ENCODE measurements at regions not wholly inside any gene's neighbourhood (a gene's known extent, or its start where the extent isn't known, plus 50 kb on each side); places are given as distances from the start of the nearest gene placed in this dataset.

DNA sequence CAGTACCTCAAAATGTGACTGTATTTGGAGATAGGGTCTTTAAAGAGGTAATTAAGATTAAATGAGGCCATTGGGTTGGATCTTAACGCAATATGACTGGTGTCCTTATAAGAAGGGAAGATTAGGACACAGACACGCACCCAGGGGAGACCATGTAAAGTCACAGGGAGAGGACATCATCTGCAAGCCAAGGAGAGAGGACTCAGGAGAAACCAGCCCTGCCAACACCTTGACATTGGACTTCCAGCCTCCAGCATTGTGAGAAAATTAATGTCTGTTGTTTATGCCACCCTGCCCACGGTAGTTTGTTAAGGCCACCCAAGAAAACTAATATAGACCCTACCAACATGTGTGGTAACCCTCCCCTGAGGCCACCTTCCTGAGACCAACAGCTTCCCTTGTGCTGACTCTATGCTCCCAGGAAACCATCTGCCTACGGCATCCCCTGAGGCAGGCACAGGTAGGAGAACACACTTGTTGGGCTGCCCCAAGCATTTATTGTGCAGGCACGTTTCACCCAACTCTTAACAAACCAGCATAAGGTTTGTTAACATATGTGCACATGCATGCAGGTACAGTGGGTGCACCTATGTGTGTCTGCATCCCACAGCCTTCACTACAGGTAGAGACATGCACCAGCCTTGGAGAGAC, 161.5 kb upstream of the AGAP1 start:
- Mint-ChIP-seq H3K27ac (no peak overlapping the region), H3K4me3 (no peak overlapping the region), H3K27me3 (peaks cover 36% of the 10 kb centered on the region), H3K36me3 (ENCODE audit: low read depth) (peaks cover 3% of the 10 kb centered on the region), H3K4me1 (no peaks in the 10 kb centered on the region)
- no peaks in the 10 kb centered on the region for H3K9me3 ChIP-seq (ENCODE audit: control insufficient read depth, low read length, poor library complexity, severe bottlenecking)
- ATAC-seq (no peak), DNase-seq (no peak)

DNA sequence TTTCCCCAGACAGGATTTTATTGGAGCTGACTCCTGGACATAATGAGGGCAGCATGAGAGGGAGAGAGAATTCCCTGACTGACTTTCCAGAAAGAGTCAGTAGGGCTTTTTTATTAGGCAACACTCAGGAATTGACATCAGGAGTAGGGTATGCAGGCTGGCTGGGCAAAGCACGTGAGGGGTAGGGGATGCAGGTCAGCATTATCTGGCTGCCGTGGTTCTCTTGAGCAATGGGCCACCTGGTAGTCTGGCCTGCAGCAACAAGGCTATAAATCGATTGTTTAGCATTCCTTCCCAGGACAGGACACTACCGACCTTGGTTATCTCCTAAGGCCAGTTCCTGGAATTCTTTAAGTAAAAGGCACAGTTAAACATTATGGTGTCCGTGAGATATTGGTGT, 160.8 kb upstream of the AGAP1 start:
- Mint-ChIP-seq H3K4me3 (no peak overlapping the region), H3K4me1 (no peaks in the 10 kb centered on the region), H3K36me3 (ENCODE audit: low read depth) (peaks cover 3% of the 10 kb centered on the region), H3K27me3 (peaks cover 31% of the 10 kb centered on the region), H3K27ac (no peak overlapping the region)
- H3K9me3 ChIP-seq (ENCODE audit: control insufficient read depth, low read length, poor library complexity, severe bottlenecking), result no peaks in the 10 kb centered on the region
- DNase-seq, result no peak
- no peak for ATAC-seq

DNA sequence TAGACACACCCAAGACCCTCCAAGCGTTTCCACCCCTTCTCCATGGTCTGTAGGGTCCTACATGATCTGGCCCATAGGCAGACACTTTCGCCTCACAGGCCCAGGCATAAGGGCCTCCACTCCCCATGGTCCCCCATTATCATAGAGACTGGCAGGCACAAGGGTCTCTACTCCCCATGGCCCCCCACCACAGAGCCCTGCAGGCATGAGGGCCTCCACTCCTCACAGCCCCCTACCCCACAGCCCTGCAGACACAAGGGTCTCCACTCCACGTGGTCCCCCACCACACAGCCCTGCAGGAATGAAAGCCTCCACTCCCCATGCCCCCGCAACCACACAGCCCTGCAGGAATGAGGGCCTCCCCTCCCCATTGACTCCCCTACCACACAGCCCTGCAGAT, 159.7 kb upstream of the AGAP1 start:
- no peak for DNase-seq
- no peaks in the 10 kb centered on the region for H3K9me3 ChIP-seq (ENCODE audit: control insufficient read depth, low read length, poor library complexity, severe bottlenecking)
- peaks cover 26% of the 10 kb centered on the region for H3K27me3 Mint-ChIP-seq
- no peak overlapping the region for H3K27ac Mint-ChIP-seq
- no peaks in the 10 kb centered on the region for H3K4me1 Mint-ChIP-seq
- ATAC-seq, result no peak
- peaks cover 3% of the 10 kb centered on the region for H3K36me3 Mint-ChIP-seq (ENCODE audit: low read depth)
- H3K4me3 Mint-ChIP-seq, result no peak overlapping the region

DNA sequence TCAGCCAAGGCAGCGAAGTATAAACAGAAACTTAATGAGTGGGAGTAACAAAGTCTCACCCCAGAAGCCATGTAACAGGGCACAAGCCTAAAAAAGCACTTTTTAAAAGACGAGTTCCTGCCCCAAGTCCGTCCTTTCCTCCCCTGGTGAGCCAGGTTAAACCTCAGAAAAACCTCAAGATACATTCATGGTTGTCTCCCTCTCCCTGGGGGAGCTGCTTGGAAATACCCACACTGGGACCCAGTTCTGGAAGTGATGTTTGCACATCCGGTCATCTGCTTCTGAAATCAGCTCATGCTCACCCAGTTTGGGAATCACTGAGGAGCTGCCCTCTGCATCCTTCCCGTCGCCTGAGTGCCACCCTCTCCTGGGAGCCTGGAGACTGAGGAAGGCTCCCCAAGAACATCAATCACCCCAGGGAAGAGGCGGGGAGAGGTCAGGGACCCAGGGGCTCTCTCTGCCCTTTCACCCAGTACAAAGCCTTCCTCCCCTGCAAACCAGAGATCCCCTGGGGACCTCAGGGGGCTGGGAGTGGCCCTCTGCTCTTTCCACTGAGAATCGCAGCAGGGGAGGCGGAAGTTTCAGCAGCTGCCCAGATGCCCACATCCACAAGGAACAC, 150.6 kb upstream of the AGAP1 start:
- no peak overlapping the region for H3K4me3 Mint-ChIP-seq

DNA sequence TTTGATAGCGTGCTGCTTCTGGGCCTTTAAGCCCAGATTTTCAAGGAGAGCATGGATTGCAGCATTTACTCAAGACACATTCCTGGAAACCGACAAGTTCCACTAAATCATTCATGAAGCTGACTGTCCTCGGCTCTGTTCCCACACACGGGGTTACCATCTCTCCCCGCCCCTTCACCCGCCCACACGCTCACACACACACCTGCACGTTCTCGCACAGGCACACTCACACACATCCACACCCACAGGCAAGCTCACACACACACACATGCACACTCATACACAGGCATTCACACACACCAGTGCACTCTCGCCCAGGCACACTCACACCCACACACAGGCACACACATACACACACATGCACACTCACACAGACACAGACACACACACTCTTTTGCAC, 150.0 kb upstream of the AGAP1 start:
- Mint-ChIP-seq H3K27ac (no peak overlapping the region), H3K27me3 (no peaks in the 10 kb centered on the region), H3K4me1 (no peaks in the 10 kb centered on the region), H3K36me3 (ENCODE audit: low read depth) (no peaks in the 10 kb centered on the region), H3K4me3 (no peak overlapping the region)
- peaks cover 2% of the 10 kb centered on the region for H3K9me3 ChIP-seq (ENCODE audit: control insufficient read depth, low read length, poor library complexity, severe bottlenecking)
- DNase-seq (no peak), ATAC-seq (no peak)

More for the DNA sequence above, 150.6 kb upstream of the AGAP1 start:
- Mint-ChIP-seq H3K27ac (no peak overlapping the region), H3K36me3 (ENCODE audit: low read depth) (no peaks in the 10 kb centered on the region), H3K4me1 (no peaks in the 10 kb centered on the region), H3K27me3 (no peaks in the 10 kb centered on the region)
- no peak for ATAC-seq
- no peak for DNase-seq
- peaks cover 2% of the 10 kb centered on the region for H3K9me3 ChIP-seq (ENCODE audit: control insufficient read depth, low read length, poor library complexity, severe bottlenecking)

DNA sequence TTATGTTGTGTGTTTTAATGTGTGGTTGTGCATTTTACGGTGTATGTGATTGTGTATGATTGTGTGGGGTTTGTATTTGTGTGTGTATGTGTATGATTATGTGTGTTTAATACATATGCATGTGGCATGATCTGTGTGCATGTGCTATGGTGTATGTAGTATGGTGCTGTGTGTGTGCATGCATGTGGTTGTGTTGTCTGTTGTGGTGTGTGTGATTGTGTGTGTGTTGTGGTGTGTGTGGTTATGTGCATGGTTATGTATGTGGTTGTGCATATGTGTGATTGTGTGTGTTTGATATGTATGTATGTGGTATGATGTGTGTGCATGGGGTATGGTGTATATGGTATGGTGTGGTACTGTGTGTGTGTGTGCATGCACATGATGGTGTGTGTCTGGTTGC, 148.1 kb upstream of the AGAP1 start:
- no peak for ATAC-seq
- H3K27me3 Mint-ChIP-seq, result peaks cover 12% of the 10 kb centered on the region

DNA sequence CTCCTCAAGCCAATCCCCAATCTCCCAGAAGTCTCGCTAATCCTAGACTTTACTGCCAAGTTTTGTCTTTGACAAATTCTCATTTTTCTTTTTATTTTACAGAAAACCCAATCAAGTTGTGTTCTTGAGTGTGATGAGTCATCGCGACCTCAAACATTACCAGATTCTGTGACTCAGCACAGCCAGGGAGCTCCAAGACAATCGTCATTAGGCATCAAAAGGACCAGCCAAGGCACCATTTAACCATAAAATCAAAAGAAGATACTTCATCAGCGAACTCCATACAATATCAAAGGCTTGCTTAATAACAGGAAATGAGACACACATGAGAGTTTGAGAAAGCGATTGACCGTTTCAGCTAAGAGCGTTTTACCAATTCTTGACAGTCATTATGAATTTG, 146.2 kb upstream of the AGAP1 start:
- H3K4me3 Mint-ChIP-seq, result no peak overlapping the region
- no peak overlapping the region for H3K27ac Mint-ChIP-seq

More for the DNA sequence above, 148.1 kb upstream of the AGAP1 start:
- Mint-ChIP-seq H3K4me3 (no peak overlapping the region), H3K4me1 (no peaks in the 10 kb centered on the region), H3K27ac (no peak overlapping the region), H3K36me3 (ENCODE audit: low read depth) (peaks cover 2% of the 10 kb centered on the region)
- H3K9me3 ChIP-seq (ENCODE audit: control insufficient read depth, low read length, poor library complexity, severe bottlenecking), result peaks cover 2% of the 10 kb centered on the region
- DNase-seq, result no peak

DNA sequence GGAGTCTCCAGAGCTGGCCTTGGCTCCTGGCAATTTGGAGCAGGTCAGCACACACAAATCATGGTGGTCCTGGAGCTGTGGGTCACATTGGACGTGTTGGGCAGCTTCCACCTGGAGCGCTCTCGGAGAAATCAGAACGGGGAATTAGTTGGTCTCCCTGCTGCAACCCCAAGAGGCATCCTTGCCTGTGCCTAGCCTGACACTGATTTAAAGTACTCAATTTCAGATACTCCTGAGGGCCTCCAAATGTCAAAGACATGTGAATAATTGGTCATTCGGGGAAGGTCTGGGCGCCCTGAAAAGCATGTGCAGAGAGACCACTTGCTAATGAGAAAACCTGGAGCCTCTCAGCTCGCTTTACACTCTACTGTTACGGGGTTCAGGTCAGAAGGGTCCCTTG, 145.5 kb upstream of the AGAP1 start:
- H3K27ac Mint-ChIP-seq, result no peak overlapping the region
- H3K9me3 ChIP-seq (ENCODE audit: control insufficient read depth, low read length, poor library complexity, severe bottlenecking), result no peaks in the 10 kb centered on the region
- H3K4me1 Mint-ChIP-seq, result no peaks in the 10 kb centered on the region
- peaks cover 2% of the 10 kb centered on the region for H3K36me3 Mint-ChIP-seq (ENCODE audit: low read depth)
- no peak for ATAC-seq
- H3K27me3 Mint-ChIP-seq, result peaks cover 26% of the 10 kb centered on the region
- DNase-seq, result no peak
- no peak overlapping the region for H3K4me3 Mint-ChIP-seq

More for the DNA sequence above, 146.2 kb upstream of the AGAP1 start:
- H3K9me3 ChIP-seq (ENCODE audit: control insufficient read depth, low read length, poor library complexity, severe bottlenecking), result peaks cover 2% of the 10 kb centered on the region
- H3K4me1 Mint-ChIP-seq, result no peaks in the 10 kb centered on the region
- ATAC-seq (no peak), DNase-seq (no peak)
- H3K27me3 Mint-ChIP-seq, result peaks cover 20% of the 10 kb centered on the region
- peaks cover 2% of the 10 kb centered on the region for H3K36me3 Mint-ChIP-seq (ENCODE audit: low read depth)

DNA sequence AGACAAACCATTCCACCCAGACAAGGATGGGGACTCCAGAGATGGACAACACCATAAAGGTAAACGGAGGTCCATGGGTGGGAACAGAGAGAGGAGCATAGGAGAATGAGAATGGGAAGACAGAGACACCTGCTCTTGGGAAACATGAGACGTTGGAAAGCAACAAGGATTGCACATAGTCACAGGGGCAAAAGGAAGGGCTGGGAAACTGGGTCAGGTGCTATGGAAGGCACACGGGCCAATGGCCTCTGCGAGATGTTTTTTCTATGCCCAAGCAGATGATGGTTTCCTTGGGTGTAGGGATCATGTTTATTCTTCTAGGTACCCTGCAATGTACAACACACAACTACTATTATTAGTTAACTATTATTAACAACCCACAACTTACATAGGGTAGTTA, 143.6 kb upstream of the AGAP1 start:
- ATAC-seq (no peak), DNase-seq (no peak)
- Mint-ChIP-seq H3K27ac (no peak overlapping the region), H3K4me1 (no peaks in the 10 kb centered on the region), H3K36me3 (ENCODE audit: low read depth) (peaks cover 2% of the 10 kb centered on the region), H3K4me3 (no peak overlapping the region), H3K27me3 (peaks cover 29% of the 10 kb centered on the region)
- no peaks in the 10 kb centered on the region for H3K9me3 ChIP-seq (ENCODE audit: control insufficient read depth, low read length, poor library complexity, severe bottlenecking)

DNA sequence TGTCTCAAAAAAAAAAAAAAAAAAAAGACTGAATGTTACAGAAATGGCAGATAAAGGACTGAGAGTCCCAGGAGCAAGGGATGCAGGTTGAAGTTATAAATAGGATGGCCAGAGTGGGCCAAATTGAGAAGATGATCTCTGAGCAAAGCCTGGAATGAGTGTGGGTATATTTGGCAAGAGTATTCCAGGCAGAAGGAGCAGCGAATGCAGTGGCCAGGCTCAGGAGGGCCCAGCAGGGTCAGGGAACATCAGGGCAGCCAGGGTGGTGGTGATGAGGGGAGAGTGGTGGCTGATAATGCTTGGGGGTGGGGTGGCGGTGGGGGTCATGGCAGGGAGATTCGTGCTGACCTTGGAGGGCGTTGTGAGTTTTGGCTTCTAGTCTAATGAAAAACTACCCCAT, 141.3 kb upstream of the AGAP1 start:
- ATAC-seq (no peak), DNase-seq (no peak)
- H3K9me3 ChIP-seq (ENCODE audit: control insufficient read depth, low read length, poor library complexity, severe bottlenecking), result no peaks in the 10 kb centered on the region
- peaks cover 2% of the 10 kb centered on the region for H3K36me3 Mint-ChIP-seq (ENCODE audit: low read depth)
- no peak overlapping the region for H3K4me3 Mint-ChIP-seq
- H3K27me3 Mint-ChIP-seq, result peaks cover 29% of the 10 kb centered on the region
- no peaks in the 10 kb centered on the region for H3K4me1 Mint-ChIP-seq
- no peak overlapping the region for H3K27ac Mint-ChIP-seq

DNA sequence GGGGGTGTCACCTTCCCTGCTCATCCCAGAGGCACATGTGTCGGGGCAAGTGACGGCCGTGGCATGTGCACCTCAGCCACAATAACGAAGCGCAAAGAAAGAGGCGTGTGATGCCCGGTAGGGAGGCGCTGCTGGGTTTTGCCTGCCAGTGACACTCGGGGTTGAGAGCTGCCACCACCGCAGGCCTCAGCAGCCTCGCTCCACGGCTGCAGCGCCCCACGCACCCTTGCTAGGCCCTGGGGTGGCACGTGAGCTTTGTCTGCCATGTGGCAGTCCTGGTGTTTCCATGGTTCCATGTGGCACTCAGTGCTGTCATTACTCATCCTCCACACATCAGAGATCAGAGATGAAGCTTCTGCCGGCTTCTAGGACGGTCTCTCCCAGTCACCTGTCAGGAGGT, 136.0 kb upstream of the AGAP1 start:
- H3K9me3 ChIP-seq (ENCODE audit: control insufficient read depth, low read length, poor library complexity, severe bottlenecking), result no peaks in the 10 kb centered on the region
- ATAC-seq (no peak), DNase-seq (no peak)
- Mint-ChIP-seq H3K36me3 (ENCODE audit: low read depth) (peaks cover 2% of the 10 kb centered on the region), H3K4me3 (no peak overlapping the region), H3K27me3 (peaks cover 33% of the 10 kb centered on the region), H3K27ac (no peak overlapping the region), H3K4me1 (no peaks in the 10 kb centered on the region)

DNA sequence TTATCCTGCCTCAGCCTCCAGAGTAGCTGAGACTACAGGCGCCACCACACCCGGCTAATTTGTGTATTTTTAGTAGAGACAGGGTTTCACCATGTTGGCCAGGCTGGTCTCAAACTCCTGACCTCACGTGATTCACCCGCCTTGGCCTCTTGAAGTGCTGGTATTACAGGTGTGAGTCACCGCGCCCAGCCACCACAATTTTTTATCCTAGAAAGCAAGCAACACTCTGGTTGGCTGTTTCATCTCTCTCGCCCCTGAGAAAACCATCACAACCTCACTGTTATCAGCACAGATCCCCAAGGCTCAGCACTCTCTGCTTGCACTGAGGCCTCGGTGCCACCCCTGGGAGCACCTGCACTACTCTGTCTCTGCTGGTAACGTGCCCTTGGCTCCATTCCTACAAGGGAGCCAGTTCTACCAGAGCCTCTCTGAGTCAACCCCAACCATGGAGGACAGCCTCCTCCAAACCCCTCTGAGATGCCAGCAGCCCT, 134.8 kb upstream of the AGAP1 start:
- no peak overlapping the region for H3K27ac Mint-ChIP-seq
- H3K36me3 Mint-ChIP-seq (ENCODE audit: low read depth), result peaks cover 2% of the 10 kb centered on the region
- peaks cover 35% of the 10 kb centered on the region for H3K27me3 Mint-ChIP-seq
- H3K4me3 Mint-ChIP-seq, result no peak overlapping the region
- no peaks in the 10 kb centered on the region for H3K4me1 Mint-ChIP-seq
- ATAC-seq, result no peak
- no peak for DNase-seq
- no peaks in the 10 kb centered on the region for H3K9me3 ChIP-seq (ENCODE audit: control insufficient read depth, low read length, poor library complexity, severe bottlenecking)

DNA sequence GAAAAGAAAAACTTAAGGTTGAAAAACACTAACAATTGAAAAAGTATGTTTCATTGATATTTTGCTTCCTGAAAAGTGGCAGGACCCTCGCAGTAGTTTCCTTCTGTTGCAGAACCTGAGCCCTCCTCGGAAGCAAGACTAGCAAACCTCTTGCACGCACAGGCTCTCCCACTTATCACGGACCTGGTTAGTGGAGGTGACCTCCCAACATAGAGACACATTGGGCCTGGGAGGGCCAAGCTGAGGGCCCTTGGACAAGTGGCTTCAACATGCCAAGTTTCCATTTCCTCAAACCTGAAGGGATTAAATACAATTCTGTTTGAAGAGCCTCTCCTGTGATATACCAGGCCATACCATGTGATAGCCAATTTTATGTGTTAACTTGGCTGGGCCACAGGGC, 133.4 kb upstream of the AGAP1 start:
- no peaks in the 10 kb centered on the region for H3K9me3 ChIP-seq (ENCODE audit: control insufficient read depth, low read length, poor library complexity, severe bottlenecking)
- no peaks in the 10 kb centered on the region for H3K4me1 Mint-ChIP-seq
- no peak for DNase-seq
- ATAC-seq, result no peak
- H3K27me3 Mint-ChIP-seq, result peaks cover 38% of the 10 kb centered on the region
- H3K27ac Mint-ChIP-seq, result no peak overlapping the region
- peaks cover 2% of the 10 kb centered on the region for H3K36me3 Mint-ChIP-seq (ENCODE audit: low read depth)
- H3K4me3 Mint-ChIP-seq, result no peak overlapping the region

DNA sequence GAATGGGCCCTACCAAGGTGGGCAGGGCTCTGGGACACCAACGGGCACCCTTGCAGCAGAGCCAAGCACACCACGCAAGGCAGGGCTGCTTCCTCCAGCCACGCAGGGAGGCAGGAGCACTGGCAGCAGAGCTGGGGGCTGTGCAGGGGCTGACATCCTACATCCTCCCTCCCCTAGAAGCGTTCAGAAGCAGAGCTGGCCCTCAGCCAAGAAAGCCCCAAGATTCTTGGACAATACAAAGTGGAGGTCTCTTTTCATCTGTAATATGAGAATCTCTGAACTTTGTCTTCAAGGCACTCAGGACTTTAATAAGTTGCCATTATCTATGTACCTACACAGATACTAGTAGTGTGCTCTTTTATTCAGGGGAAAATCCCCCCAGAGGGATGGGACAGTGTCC, 128.1 kb upstream of the AGAP1 start:
- H3K4me3 Mint-ChIP-seq, result no peak overlapping the region
- H3K27me3 Mint-ChIP-seq, result peaks cover 32% of the 10 kb centered on the region
- no peaks in the 10 kb centered on the region for H3K4me1 Mint-ChIP-seq
- H3K36me3 Mint-ChIP-seq (ENCODE audit: low read depth), result no peaks in the 10 kb centered on the region
- H3K9me3 ChIP-seq (ENCODE audit: control insufficient read depth, low read length, poor library complexity, severe bottlenecking), result no peaks in the 10 kb centered on the region
- DNase-seq (no peak), ATAC-seq (no peak)
- no peak overlapping the region for H3K27ac Mint-ChIP-seq
